GM10248 (cell line): ENCODE measurements at regions not wholly inside any gene's neighbourhood (a gene's known extent, or its start where the extent isn't known, plus 50 kb on each side); places are given as distances from the start of the nearest gene placed in this dataset.

Experiments
- CTCF ChIA-PET: fragments of 300-600 bp; sonication (Branson Sonifier 250); formaldehyde crosslinking; extraction: SDS; loops from one replicate; lab custom pipeline; 2021; ENCODE audit warnings: antibody characterized with exemption; lab: Yijun Ruan, JAX
- POLR2A ChIA-PET: fragments of 350-650 bp; sonication (Branson Sonifier 250); formaldehyde crosslinking; extraction: SDS; loops from one replicate; lab custom pipeline; 2020; ENCODE audit warnings: antibody characterized with exemption; lab: Yijun Ruan, JAX
- DNase-seq: peaks from one replicate; pipeline ENCODE4 v3.0.0; 2012; ENCODE audit errors: extremely low spot score
- CTCF ChIP-seq: IDR thresholded peaks from 2 replicates; pipeline ENCODE4 v1.5.1; 2012; ENCODE audit warnings: mild to moderate bottlenecking, low read depth; ENCODE audit errors: extremely low read depth, missing control alignments, control extremely low read depth

GRCh38 chr7:98506471-98506870 lies 105.6 kb upstream of the BAIAP2L1 start:
- ChIA-PET POLR2A (no interaction called here), CTCF (no interaction called here)
- TF ChIP-seq CTCF = no peak
- no peak for DNase-seq

- ChIA-PET POLR2A (no interaction called here), CTCF (no interaction called here)
- TF ChIP-seq CTCF = no peak
- no peak for DNase-seq
Measured at GRCh38 chr7:98500764-98501163, 99.9 kb upstream of the BAIAP2L1 start.

GRCh38 chr7:98496618-98497017 lies 95.7 kb upstream of the BAIAP2L1 start:
- CTCF ChIA-PET = no interaction called here
- TF ChIP-seq CTCF = no peak
- no peak for DNase-seq
- POLR2A ChIA-PET = no interaction called here

DNA sequence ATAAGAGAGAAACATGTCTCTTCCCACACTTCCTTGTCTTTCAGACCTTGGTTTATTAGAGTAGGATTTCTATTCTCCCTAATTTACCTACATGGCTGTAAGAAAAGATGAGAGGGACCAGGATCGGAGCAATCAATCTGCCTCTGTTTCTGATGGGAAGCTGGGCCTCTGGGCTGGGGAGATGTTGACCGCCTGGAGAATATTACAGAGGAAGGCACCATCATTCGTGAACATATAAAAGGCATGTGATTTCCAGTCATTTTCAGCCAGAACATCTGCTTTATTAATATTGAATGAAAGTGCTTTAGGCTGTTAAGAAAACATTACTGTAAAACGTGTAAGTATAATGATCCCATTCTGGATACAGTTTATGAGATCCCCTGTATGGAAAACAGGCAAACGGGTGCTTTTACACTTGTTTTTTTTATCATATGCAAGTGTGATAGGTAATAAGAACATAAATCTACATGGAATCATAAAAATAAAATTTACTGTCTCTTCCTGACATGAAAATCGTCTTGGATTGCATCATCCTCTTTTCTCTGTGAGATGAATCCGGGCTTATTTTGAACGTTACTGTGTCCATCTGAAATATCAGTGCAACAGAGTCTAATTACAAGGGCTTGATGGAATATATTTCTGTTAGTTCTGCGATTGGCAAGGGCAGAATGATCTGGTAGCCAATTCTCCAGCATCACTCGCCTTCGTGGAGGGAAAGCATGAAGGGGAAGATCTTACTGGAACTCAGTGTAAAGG lies 94.5 kb upstream of the BAIAP2L1 start:
- TF ChIP-seq CTCF = no peak
- DNase-seq = no peak
- ChIA-PET CTCF (no interaction called here), POLR2A (no interaction called here)

GRCh38 chr7:98493030-98493778 lies 92.3 kb upstream of the BAIAP2L1 start:
- ChIA-PET POLR2A (no interaction called here), CTCF (no interaction called here)
- no peak for TF ChIP-seq CTCF
- no peak for DNase-seq

DNA sequence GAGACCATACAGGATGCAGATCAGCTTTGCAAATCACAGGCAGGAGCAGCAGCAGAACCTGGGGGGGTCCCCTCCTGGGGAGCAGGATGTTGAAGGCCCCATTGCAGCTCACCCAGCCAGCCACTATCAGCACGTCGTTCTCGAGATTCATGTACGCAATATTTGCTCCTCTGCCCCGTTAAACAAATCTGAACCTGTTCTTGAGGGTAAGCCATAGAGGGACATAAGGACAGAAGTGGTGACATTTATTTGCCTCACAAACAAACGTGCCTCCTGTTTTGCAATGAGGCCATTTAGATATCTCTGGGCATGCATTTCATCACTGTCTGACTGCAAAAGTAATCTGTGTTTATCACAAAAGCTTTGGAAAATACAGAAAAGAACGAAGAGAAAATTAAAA lies 87.3 kb upstream of the BAIAP2L1 start:
- ChIA-PET CTCF (interaction anchor here (0.9 kb wide), 2 partner anchors 235 to 353 kb away, joined by 3 read pairs; no protein-coding TSS in a partner anchor), POLR2A (no interaction called here)
- TF ChIP-seq CTCF = no peak
- no peak for DNase-seq
